Stimulated activated CD4-positive, alpha-beta T cell treated with anti-CD3 and anti-CD28 coated beads, Interleukin-2, amount 100 ng/mL, for 4 hours (primary cell): ENCODE measurements at regions not wholly inside any gene's neighbourhood (a gene's known extent, or its start where the extent isn't known, plus 50 kb on each side); places are given as distances from the start of the nearest gene placed in this dataset.
"Not testable (repeated sequence)": the region's sequence is repeated elsewhere in the genome, so short reads cannot be mapped to it uniquely, and the experiment has no call there.

Source experiments
- DNase-seq: peaks from one replicate; pipeline ENCODE4 v3.0.0-alpha.2; 2020; ENCODE audit warnings: low read depth

DNA sequence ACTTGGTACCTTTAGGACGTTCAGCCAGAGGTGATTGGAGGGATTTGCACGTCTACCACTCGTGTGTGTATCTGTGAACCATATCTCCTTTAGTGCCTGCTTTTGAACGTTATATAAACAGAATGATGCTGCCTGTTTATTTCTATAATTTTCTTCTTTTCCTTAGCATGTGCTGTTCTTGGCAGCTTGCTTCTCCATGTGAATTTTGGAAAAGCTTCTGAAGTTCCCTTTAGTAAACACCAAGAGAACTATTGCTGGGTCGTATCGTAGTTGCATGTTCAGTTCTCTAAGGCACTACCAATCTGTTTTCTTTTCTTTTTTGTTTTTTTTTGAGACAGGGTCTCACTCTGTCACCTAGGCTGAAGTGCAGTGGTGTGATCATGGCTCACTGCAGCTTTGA is 73.8 kb upstream of the FANCC start:
- DNase-seq = not testable (repeated sequence)

DNA sequence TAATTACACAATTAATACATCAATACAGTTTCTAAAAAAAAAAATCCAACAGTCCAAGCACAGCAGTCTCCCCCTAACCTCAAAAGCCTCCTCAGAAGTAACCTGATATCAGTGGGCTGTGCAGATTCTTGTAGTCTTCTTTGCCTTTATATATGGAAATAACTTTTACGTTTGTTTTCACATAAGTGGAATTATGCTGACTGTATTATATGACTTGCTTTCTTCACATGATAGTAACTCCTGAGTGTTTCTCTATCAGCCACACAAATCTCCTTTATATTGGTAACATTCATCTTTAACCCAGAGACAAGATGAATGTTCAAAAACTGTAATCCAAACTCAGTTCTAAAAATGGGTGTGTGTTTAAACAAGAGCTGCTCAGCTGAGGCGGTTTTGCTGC is 71.9 kb upstream of the FANCC start:
- DNase-seq = no peak

DNA sequence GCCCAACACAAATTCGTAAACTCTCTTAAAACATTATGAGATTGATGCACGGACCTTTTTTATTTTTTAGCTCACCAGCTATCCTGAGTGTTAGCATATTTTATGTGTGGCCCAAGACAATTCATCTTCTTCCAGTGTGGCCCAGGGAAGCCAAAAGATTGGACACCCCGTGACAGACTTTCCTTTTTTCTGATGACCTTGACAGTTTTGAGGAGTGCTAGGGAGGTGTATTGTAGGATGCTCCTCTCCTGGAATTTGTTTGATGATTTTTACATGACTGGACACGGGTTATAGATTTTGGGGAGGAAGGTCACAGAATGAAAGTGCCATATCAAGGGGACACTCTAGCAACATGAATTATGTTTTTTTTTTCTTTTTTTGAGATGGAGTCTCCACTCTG is 69.3 kb upstream of the FANCC start:
- no peak for DNase-seq

DNA sequence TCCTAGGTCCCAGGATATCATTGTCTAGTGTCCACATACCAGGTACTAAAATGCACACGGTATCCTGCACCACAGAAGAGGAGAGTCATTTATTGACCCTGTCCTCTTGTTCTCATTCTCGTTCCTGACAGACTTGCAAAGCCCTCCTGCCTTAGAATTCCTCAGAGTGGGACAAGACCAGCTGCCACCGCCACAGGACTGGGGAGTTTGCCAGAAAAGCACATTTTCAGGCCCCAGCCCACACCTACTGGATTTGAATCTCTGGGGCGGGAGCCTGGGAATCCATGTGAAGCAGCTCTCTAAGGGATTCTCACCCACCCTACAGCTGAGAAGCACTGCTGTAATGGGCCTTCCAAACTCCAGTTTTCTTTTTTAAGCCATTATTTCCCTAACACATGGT is 68.0 kb upstream of the FANCC start:
- DNase-seq = no peak

DNA sequence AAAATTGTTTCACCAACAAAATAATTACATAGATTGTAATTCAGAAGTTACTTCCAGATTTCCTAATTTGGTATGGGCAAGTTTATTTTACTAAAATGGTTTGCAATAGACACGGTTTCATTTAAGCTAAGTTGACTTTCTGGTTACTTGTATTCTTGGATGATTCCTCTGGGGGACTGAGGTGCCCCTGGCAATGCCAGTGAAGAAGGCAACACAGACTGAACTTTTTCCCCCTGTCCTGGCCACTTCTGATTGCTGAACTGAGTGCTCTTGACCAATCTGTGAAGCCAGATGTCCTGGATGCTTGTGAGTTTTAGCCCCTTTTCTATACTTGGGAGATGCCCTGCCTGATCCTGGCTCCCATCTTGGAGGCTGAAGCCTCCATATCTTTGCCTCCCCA is 66.3 kb upstream of the FANCC start:
- no peak for DNase-seq

DNA sequence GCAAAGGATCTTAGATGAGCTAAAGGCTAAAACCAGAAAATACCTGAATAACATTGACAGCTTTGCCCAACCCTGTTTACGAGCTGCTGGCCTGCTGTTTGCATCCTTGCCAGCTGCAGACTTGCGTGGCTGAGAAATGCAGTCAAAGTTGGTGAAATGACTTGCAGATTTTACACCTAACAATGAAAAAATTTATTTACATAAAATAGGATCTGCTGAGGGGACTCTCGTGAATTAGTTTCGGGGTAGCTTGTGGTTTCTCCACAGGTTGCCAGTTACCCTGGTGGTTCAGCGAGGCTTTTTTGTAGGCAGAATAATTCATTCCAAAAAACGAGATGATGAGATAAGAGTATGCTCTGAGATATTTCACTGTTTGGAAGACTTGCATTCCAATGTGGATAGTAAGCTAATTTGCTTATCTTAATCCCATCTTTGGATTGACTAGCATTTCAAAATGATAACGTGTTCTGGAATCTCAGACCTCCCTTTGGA is 65.7 kb upstream of the FANCC start:
- DNase-seq = no peak

DNA sequence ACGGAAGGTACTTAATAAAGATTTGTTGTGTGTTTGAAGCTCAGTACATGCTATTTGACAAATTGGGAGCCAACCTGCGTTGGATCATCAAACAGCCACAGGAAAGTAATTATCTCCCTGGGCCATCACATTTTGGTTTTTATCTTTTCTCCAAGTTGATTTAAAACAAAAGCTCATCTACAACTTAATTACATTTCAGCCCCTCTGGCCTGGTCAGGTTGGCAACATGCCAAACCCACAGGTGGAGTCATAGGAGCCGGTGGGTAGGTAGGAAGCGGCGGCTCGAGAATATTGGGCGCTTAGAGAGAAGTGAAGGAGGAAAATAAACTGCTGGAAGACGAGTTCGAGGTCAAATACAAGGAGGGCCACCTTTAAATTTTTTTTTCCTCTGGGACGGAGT is 64.9 kb upstream of the FANCC start:
- DNase-seq = no peak

DNA sequence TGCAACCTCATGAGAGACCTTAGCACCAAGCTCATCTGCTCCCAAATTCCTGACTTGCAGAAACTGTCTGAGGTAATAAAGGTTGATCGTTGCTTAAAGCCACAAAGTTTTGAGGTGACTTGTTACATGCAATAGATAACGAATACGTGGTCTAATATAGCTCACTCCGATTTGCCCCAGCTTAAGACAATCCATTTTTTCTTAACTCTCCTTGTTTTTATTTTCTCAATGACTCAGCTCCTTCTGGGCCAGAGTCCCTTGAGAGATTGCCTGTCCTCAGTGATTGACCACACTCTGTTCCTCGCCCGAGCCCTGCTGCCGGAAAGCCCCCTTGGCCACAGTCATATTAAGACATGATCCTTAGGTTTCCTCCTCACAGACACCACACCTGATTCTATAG is 63.7 kb upstream of the FANCC start:
- no peak for DNase-seq

DNA sequence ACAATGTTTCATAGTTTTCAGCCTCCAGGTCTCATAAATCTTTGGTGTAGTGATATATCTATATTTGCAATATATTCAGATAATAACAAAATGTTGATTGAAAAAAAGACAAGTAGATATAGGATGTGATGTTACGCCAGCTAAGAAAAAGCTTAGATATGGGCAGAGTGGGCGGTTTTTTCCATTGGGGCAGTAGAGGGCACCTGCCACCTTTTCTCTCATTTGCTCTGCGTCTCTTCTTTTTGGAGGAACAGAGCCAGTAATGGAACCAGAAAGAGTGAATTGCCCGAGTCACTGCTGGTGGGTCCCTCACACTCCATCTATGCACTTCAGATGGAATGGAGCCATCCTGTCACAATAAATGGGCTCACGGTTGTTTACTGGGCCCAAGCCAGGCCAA is 62.1 kb upstream of the FANCC start:
- DNase-seq = peak; percentile 11

DNA sequence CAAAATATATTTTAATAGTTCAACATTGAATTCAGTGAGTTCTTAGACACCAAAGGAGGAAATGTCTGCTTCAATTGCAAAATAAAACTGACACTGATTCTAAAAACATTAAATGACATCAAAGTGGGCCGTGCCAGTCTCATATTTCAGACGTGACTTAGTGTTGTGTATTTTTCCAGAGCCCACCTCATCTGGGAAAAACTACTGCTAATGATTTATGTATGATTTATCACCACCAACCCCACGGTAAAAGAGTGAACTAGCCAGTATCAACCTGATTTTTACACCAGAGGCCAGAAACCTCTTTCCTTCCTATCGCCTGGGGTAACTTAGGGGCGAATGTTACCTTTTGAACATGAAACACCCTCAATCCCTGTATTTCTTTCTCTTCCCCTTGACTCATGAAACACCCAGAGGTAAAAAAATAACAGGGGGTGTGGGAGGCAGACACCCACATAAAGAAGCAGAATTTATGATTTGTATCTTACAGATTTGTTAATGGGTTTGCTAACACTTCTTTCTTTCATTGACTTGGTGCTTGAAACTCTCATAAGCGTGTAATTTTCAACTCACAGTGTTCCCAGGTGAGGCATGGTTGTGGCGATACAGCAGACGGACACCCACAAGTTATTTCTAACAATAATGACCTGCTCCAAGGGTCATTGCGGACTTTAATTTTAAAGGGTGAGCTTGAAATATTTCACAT is 56.4 kb upstream of the FANCC start:
- DNase-seq = no peak

DNA sequence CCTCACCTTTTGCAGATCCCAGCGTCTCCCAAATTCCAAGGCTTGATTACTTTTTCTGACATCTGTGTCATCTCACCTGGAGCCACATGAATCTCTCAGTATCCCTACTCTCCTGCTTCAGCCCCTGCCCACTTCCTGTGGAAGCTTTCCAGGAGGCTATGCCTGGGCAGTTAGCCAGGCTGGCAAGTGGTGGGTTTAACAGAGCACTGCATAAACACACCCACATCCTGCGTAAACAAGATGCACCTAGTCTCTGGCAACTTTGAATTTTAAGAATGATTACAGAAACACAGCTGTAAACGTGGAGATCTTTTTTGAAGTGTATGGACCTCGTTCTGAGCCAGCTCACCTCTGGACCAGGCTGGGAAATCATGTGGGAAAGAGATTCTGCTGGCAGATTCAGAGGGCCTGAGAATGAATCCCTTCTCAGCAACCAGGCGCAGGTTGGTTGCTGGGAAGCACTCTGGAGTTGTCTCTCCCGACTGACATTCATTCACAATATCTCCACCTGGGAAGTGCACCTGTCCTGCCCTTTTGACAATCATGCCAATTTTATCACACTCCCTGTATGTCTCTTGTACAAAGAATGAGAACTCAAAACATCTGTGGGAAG is 55.7 kb upstream of the FANCC start:
- DNase-seq = no peak

DNA sequence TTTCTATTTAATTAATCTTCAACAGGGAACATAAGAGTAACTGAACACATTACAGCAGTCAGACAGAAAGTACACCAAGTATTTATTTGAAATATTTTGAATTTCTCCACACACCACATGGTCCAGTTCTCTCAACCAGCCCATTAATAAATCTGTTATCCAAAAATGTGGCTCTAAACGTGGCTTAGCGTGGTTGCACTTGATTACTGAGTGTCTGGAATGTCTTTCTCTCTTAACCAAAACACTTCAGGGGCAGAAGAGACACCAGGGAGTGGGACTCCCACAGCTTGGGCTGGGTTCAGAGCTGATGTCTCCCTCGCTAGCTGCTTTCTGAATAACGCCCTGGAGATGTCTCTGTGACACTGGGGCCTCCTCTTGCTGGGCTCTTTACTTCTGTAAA is 52.6 kb upstream of the FANCC start:
- DNase-seq = no peak

DNA sequence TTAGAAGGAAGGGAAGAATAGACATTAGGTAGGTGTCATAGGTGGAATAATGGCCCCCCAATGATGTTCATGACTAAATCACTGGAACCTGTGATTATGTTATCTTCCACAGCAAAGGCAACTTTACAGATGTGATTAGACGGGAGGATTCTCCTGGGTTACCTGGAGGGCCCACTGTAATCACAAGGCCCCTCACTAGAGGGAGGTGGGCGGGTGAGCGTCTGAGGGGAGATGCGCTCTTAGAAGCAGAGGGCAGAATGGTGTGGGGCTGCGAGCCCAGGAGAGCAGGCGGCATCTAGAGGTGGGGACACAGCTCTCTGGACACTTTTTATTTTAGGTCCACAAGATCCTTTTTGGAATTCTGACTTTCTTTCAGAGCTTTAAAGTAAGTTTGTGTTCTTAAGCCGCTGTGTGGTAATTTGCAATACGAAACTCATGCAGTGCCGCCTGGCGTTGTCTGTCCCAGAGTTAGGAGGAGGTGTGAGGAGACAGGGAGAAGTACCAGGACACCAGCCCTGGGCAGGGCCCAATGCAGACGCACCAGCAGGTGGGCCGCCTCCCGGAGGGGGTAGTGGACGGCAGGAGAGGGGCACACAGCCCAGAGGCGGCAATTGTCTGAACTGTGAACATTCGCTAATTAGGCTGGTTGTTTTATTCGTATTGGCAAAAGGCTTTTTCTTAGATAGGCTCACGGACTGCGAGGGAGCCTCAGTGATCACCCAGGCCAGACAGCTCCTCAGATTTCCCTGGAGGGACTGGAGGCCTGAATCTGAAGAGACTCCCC is 51.1 kb upstream of the FANCC start:
- DNase-seq = no peak
